PC-9 (cell line): ENCODE measurements at regions not wholly inside any gene's neighbourhood (a gene's known extent, or its start where the extent isn't known, plus 50 kb on each side); places are given as distances from the start of the nearest gene placed in this dataset.

ENCODE experiments used
- BruUV-seq: library from RNA; stranded (reverse); fragments of 400-500 nt; replicated peaks from 2 replicates; lab custom pipeline; 2021; lab: Mats Ljungman, UMichigan
- CTCF ChIA-PET: fragments of 300-600 bp; sonication (Branson Sonifier 250); formaldehyde crosslinking; loops from one replicate; lab custom pipeline; 2022; ENCODE audit warnings: antibody characterized with exemption; lab: Charles Lee
- POLR2A ChIA-PET: fragments of 300-600 bp; sonication (Branson Sonifier 250); formaldehyde crosslinking; loops from one replicate; lab custom pipeline; 2022; ENCODE audit warnings: antibody characterized with exemption; ENCODE audit not compliant: unreplicated experiment; lab: Charles Lee
- DNase-seq, 2 experiments: peaks; one replicate each; pipeline versions ENCODE4 v3.0.0 to v3.0.0-alpha.2; 2015 to 2022; ENCODE audit warnings: mixed read lengths in 1 of 2
- H2AFZ ChIP-seq: fragments of 200-600 bp; sonication (generic); 2 replicates; pipeline ENCODE4 v1.8.1; 2017; ENCODE audit warnings: antibody characterized with exemption
- H3F3A ChIP-seq: fragments of 200-600 bp; sonication (generic); 2 replicates; pipeline ENCODE4 v1.8.1; 2017; ENCODE audit warnings: antibody characterized with exemption, mild to moderate bottlenecking, low read depth; ENCODE audit not compliant: insufficient read depth
- H3K27ac ChIP-seq: fragments of 200-600 bp; sonication (generic); 2 replicates; pipeline ENCODE4 v1.6.1; 2016; ENCODE audit warnings: mixed run types
- H3K27me3 ChIP-seq: fragments of 200-600 bp; sonication (generic); 2 replicates; pipeline ENCODE4 v1.6.1; 2016; ENCODE audit warnings: low read depth, mixed run types; ENCODE audit not compliant: insufficient read depth
- H3K36me3 ChIP-seq: fragments of 200-600 bp; sonication (generic); 2 replicates; pipeline ENCODE4 v1.6.1; 2016; ENCODE audit warnings: low read depth, mixed run types
- H3K4me1 ChIP-seq: fragments of 200-600 bp; sonication (generic); replicated peaks from 2 replicates; pipeline ENCODE4 v1.6.1; 2016; ENCODE audit warnings: mixed run types; ENCODE audit not compliant: insufficient read depth
- H3K4me2 ChIP-seq: fragments of 200-600 bp; sonication (generic); 2 replicates; pipeline ENCODE4 v1.6.1; 2017; ENCODE audit warnings: mixed run types
- H3K4me3 ChIP-seq: fragments of 200-600 bp; sonication (generic); 2 replicates; pipeline ENCODE4 v1.6.1; 2016; ENCODE audit warnings: mixed run types
- H3K79me2 ChIP-seq: fragments of 200-600 bp; sonication (generic); 2 replicates; pipeline ENCODE4 v1.6.1; 2017; ENCODE audit warnings: low read depth, mixed run types
- H3K9me2 ChIP-seq: fragments of 200-600 bp; sonication (generic); 2 replicates; pipeline ENCODE4 v1.8.1; 2017; ENCODE audit warnings: mild to moderate bottlenecking; ENCODE audit not compliant: insufficient read depth
- H3K9me3 ChIP-seq: fragments of 200-600 bp; sonication (generic); 2 replicates; pipeline ENCODE4 v1.8.1; 2016; ENCODE audit warnings: low read depth; ENCODE audit not compliant: insufficient read depth
- H4K20me1 ChIP-seq: fragments of 200-600 bp; sonication (generic); 2 replicates; pipeline ENCODE4 v1.8.1; 2017; ENCODE audit not compliant: insufficient read depth
- CTCF ChIP-seq: fragments of 200-600 bp; sonication (generic); conservative IDR thresholded peaks from 2 replicates; pipeline ENCODE4 v1.6.1; 2017; ENCODE audit warnings: mixed run types, antibody characterized with exemption, mild to moderate bottlenecking, moderate library complexity
- EZH2 ChIP-seq: fragments of 200-600 bp; sonication (generic); IDR thresholded peaks from 2 replicates; pipeline ENCODE4 v1.8.0; 2017; ENCODE audit warnings: antibody characterized with exemption, low read depth
- intact Hi-C: fragments of 100-400 bp; cut with micrococcal nuclease; formaldehyde crosslinking; loops from one replicate; pipeline ENCODE4 v1.10.0; 2022; ENCODE audit not compliant: unreplicated experiment

- DNase-seq, result peak in 1 of 2 experiments; percentile 36
- H3K27ac ChIP-seq, result no peak overlapping the region
- H3K27me3 ChIP-seq, result no peaks in the 10 kb centered on the region
- H3F3A ChIP-seq, result no peaks in the 10 kb centered on the region
- BruUV-seq, result no TSS peak
- intact Hi-C loops, result no loop called here
- H4K20me1 ChIP-seq, result no peaks in the 10 kb centered on the region
- H3K4me3 ChIP-seq, result no peak overlapping the region
- H3K4me1 ChIP-seq, result peaks cover 11% of the 10 kb centered on the region; the same call in 1 of the 2 replicates
- CTCF ChIA-PET, result no interaction called here
- no peaks in the 10 kb centered on the region for H3K9me2 ChIP-seq
- no peak overlapping the region for H3K4me2 ChIP-seq
- H2AFZ ChIP-seq, result no peak overlapping the region
- H3K9me3 ChIP-seq, result no peaks in the 10 kb centered on the region
- H3K79me2 ChIP-seq, result no peaks in the 10 kb centered on the region
- POLR2A ChIA-PET, result no interaction called here
- no peaks in the 10 kb centered on the region for H3K36me3 ChIP-seq
- TF ChIP-seq EZH2 (no peak), CTCF (no peak)
Measured at GRCh38 chr2:201950606-201951005, 83.0 kb upstream of the FZD7 start.

- H3K27me3 ChIP-seq, result no peaks in the 10 kb centered on the region
- H2AFZ ChIP-seq, result no peak overlapping the region
- intact Hi-C loops, result no loop called here
- ChIA-PET CTCF (no interaction called here), POLR2A (no interaction called here)
- H3K9me2 ChIP-seq, result no peaks in the 10 kb centered on the region
- no peak for DNase-seq
- H3K36me3 ChIP-seq, result no peaks in the 10 kb centered on the region
- no TSS peak for BruUV-seq
- no peak overlapping the region for H3K4me3 ChIP-seq
- H3K9me3 ChIP-seq, result no peaks in the 10 kb centered on the region
- H3F3A ChIP-seq, result no peaks in the 10 kb centered on the region
- H3K4me1 ChIP-seq, result peaks cover 5% of the 10 kb centered on the region; the same call in 1 of the 2 replicates
- TF ChIP-seq EZH2 (no peak), CTCF (no peak)
- H3K79me2 ChIP-seq, result no peaks in the 10 kb centered on the region
- no peak overlapping the region for H3K4me2 ChIP-seq
- H3K27ac ChIP-seq, result no peak overlapping the region
- no peaks in the 10 kb centered on the region for H4K20me1 ChIP-seq
Measured at GRCh38 chr2:201952187-201952586, 81.5 kb upstream of the FZD7 start.

- ChIA-PET POLR2A (interaction anchor here (0.8 kb wide), 1 partner anchor 23 kb away, joined by 5 read pairs; no protein-coding TSS in a partner anchor), CTCF (no interaction called here)
- H3K79me2 ChIP-seq, result no peaks in the 10 kb centered on the region
- no peak for TF ChIP-seq EZH2
- TF ChIP-seq CTCF, result no peak
- H3K27me3 ChIP-seq, result no peaks in the 10 kb centered on the region
- no peaks in the 10 kb centered on the region for H3K9me2 ChIP-seq
- no peak overlapping the region for H3K4me3 ChIP-seq
- H3K27ac ChIP-seq, result no peak overlapping the region
- no peaks in the 10 kb centered on the region for H3K9me3 ChIP-seq
- no peaks in the 10 kb centered on the region for H3F3A ChIP-seq
- no peak overlapping the region for H2AFZ ChIP-seq
- H4K20me1 ChIP-seq, result no peaks in the 10 kb centered on the region
- no TSS peak for BruUV-seq
- H3K4me2 ChIP-seq, result no peak overlapping the region
- intact Hi-C loops, result no loop called here
- no peaks in the 10 kb centered on the region for H3K4me1 ChIP-seq
- no peak for DNase-seq
- H3K36me3 ChIP-seq, result no peaks in the 10 kb centered on the region
Measured at GRCh38 chr2:201953396-201953795, 80.3 kb upstream of the FZD7 start.
